OCI-LY3 (cell line): ENCODE measurements at regions not wholly inside any gene's neighbourhood (a gene's known extent, or its start where the extent isn't known, plus 50 kb on each side); places are given as distances from the start of the nearest gene placed in this dataset.

ENCODE experiments used
- CTCF ChIP-seq: fragments of 200-600, 300-600 bp; sonication (generic); IDR thresholded peaks from 2 replicates; pipeline ENCODE4 v1.5.1; 2014; ENCODE audit warnings: antibody characterized with exemption, low read length, low read depth
- EZH2phosphoT487 ChIP-seq: fragments of 200-600 bp; shearing (Covaris generic); IDR thresholded peaks from 2 replicates; pipeline ENCODE4 v1.6.1; 2018; ENCODE audit warnings: antibody characterized with exemption, mixed run types, low read depth

- TF ChIP-seq CTCF (no peak), EZH2phosphoT487 (no peak)
Observed at GRCh38 chr3:5401002-5401401, 213.5 kb downstream of the EDEM1 start.
